Spinal cord (tissue), 9 donors: ENCODE measurements at regions not wholly inside any gene's neighbourhood (a gene's known extent, or its start where the extent isn't known, plus 50 kb on each side); places are given as distances from the start of the nearest gene placed in this dataset.

Experiments used
- DNase-seq, 6 donors: peaks; one replicate each; pipeline versions ENCODE4 v3.0.0 to v3.0.0-alpha.2; 2013 to 2015; ENCODE audit warnings: low spot score in 6 of 6, low read depth in 4 of 6
- H3K27ac ChIP-seq: one replicate; pipeline ENCODE4 v1.5.1; 2013; ENCODE audit warnings: low read depth, low read length, control low read depth
- H3K27me3 ChIP-seq: one replicate; pipeline ENCODE4 v1.6.1; 2013; ENCODE audit warnings: low read length; ENCODE audit not compliant: control insufficient read depth, insufficient read depth
- H3K36me3 ChIP-seq: one replicate; pipeline ENCODE4 v1.6.1; 2013; ENCODE audit warnings: low read length; ENCODE audit not compliant: control insufficient read depth, insufficient read depth
- H3K4me1 ChIP-seq: one replicate; pipeline ENCODE4 v1.6.1; 2013; ENCODE audit warnings: low read length; ENCODE audit not compliant: control insufficient read depth, insufficient read depth
- H3K4me3 ChIP-seq: one replicate; pipeline ENCODE4 v1.5.1; 2013; ENCODE audit warnings: low read depth, low read length, control low read depth
- H3K9me3 ChIP-seq: one replicate; pipeline ENCODE4 v1.6.1; 2013; ENCODE audit warnings: low read length; ENCODE audit not compliant: control insufficient read depth, insufficient read depth
- WGBS: methylation state at CpG from one replicate; pipeline ENCODE4 v1.1.5; 2013; ENCODE audit warnings: missing lambda C conversion rate; ENCODE audit not compliant: insufficient coverage; 5-methylcytosine and 5-hydroxymethylcytosine counted together
- donor health status: healthy.

DNA sequence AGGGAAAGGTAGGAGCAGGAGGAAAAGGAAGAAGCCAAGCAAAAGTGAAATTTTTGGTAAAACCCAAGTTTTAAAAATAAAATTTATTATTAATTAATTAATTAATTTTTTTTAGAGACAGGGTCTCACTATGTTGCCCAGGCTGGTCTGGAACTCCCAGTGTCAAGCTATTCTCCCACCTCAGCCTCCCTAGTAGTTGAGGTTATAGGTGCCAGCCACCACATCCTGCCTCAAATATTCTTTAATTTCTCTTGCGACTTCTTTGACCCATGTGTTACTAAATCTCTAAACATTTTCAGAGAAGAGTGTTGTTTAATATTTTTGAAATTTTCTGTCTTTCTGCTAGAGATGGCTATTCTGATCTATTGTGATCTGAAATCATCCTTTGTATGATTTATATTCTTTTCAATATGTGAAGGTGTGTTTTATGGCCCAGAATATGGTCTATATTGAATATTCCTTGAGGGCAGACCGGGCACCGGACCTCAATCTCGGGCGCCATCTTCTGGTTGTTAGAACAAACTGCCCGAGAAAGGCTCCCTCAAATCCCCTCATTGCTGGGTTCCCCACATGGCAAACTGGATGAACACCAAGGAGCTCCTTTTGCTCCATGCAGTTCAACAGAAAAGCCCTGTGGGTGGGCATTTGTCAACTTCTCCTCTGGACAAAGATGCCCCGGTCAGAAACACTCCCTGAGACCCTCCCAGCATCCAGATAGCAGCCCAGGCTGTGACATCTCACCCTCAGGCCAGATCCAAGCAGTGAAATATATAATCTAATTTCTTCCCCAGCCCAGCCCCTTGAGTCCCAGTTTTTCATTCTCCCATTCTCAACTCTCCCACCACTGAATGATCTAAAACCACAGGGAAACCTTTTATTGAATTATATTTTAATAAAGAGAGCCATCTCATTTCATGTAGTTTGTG, 110.5 kb downstream of the ASCL4 start:
- Histone ChIP-seq H3K27ac (no peak overlapping the region), H3K4me1 (no peaks in the 10 kb centered on the region), H3K36me3 (no peaks in the 10 kb centered on the region), H3K9me3 (no peaks in the 10 kb centered on the region), H3K27me3 (no peaks in the 10 kb centered on the region), H3K4me3 (no peak overlapping the region)
- 0% methylated on average over 6 of the region's 7 CpGs for WGBS
- DNase-seq = peak in 5 of 6 donors; percentile 13 to 87 (median 38)

DNA sequence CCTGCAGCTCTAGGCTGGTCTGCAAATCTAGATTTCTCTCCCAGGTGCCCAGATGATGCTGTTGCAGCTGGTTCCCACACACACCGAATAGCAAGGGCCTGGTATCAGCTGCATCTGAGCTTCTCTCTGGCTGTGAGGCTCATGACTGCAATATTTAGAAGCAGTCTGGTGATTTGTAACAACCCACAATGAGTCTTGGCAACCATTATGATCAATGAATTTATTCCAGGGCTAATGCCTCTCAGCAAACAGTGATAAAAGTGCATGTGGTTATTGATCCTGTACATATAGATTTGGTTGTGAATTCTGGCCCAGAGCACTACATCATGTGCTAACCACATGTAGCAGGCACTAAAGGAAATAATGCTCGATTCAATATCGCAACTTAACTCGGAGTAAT, 114.3 kb downstream of the ASCL4 start:
- WGBS = 77% methylated on average over 2 of the region's 4 CpGs
- Histone ChIP-seq H3K36me3 (no peaks in the 10 kb centered on the region), H3K27me3 (no peaks in the 10 kb centered on the region), H3K4me3 (no peak overlapping the region), H3K27ac (no peak overlapping the region), H3K9me3 (no peaks in the 10 kb centered on the region), H3K4me1 (no peaks in the 10 kb centered on the region)
- peak in 1 of 6 donors; percentile 58 for DNase-seq

DNA sequence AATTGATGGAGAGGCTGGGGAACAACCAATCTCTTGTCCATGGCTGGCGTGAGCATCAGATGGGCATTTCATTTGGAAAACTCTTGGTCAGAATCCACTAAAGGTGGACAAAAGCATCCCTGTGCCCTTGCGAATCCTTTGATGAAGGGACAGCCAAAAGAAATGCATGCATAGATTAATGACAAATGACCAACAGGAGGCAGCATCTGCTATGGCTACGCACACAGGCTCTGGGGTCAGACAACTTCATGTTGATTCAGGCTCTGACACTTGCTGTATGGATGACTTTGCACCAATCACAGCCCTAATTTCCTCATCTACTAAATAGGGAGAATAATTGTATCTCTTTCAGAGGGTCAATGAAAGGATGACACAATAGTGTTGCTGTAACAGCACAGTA, 117.5 kb downstream of the ASCL4 start:
- H3K4me3 ChIP-seq = no peak overlapping the region
- H3K27ac ChIP-seq = no peak overlapping the region
- WGBS = 51% methylated on average over 2 of the region's 3 CpGs
- no peaks in the 10 kb centered on the region for H3K27me3 ChIP-seq
- no peaks in the 10 kb centered on the region for H3K36me3 ChIP-seq
- DNase-seq = no peak
- H3K9me3 ChIP-seq = no peaks in the 10 kb centered on the region
- no peaks in the 10 kb centered on the region for H3K4me1 ChIP-seq

DNA sequence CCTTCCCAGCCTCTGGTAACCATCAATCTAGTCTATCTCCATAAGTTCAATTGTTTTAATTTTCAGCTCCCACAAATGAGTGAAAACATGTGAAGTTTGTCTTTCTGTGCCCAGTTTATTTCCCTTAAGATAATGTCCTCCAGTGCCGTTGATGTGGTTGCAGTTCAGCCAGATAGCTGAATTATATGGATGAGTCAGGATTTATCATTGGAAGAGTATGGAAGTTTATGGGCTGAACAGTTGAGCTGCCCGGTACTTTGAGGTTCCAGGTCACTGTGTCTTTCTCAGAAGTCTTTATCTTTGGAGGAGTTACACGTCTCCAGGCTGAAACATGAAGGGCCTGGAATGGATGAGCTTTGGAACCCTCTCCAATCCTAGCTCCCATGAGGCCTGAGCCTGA, 120.1 kb downstream of the ASCL4 start:
- Histone ChIP-seq H3K36me3 (no peaks in the 10 kb centered on the region), H3K4me3 (no peak overlapping the region), H3K27me3 (no peaks in the 10 kb centered on the region), H3K4me1 (no peaks in the 10 kb centered on the region), H3K9me3 (no peaks in the 10 kb centered on the region), H3K27ac (no peak overlapping the region)
- 88% methylated on average over 3 of the region's 3 CpGs for WGBS
- no peak for DNase-seq

DNA sequence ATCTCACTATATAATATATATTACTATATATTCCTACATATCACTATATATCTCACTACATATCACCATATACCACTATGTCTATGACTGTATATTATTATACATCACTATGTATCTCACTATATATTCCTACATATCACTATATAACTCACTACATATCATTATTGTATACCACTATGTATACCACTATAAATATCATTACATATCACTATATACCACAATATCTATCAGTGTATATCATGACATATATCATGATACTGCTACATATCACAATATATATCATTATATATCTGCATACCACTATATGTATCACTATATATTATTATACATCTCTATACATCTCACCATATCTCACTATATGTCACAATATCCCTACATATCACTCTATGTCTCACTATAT, 121.5 kb downstream of the ASCL4 start:
- H3K27ac ChIP-seq = no peak overlapping the region
- no peaks in the 10 kb centered on the region for H3K4me1 ChIP-seq
- DNase-seq = no peak
- no peaks in the 10 kb centered on the region for H3K27me3 ChIP-seq
- no peak overlapping the region for H3K4me3 ChIP-seq
- H3K36me3 ChIP-seq = no peaks in the 10 kb centered on the region
- H3K9me3 ChIP-seq = no peaks in the 10 kb centered on the region

DNA sequence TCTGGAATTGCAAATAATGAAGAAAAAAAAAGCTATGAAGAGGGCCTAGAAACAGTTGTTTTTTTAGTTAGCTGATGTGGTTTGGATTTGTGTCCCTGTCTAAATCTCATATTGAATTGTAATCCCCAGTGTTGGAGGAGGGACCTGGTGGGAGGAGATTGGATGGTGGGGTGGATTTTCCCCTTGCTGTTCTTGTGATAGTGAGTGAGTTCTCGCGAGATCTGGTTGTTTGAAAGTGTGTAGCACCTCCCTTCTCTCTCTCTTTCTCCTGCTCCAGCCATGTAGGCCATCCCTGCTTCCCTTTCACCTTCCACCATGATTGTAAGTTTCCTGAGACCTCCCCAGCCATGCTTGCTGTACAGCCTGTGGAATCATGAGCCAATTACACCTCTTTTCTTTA, 126.1 kb downstream of the ASCL4 start:
- WGBS = no CpG with 5 or more reads among the region's 2 CpGs
- Histone ChIP-seq H3K4me1 (peaks cover 5% of the 10 kb centered on the region), H3K27me3 (peaks cover 18% of the 10 kb centered on the region), H3K4me3 (no peak overlapping the region), H3K9me3 (no peaks in the 10 kb centered on the region), H3K27ac (no peak overlapping the region), H3K36me3 (no peaks in the 10 kb centered on the region)
- no peak for DNase-seq

DNA sequence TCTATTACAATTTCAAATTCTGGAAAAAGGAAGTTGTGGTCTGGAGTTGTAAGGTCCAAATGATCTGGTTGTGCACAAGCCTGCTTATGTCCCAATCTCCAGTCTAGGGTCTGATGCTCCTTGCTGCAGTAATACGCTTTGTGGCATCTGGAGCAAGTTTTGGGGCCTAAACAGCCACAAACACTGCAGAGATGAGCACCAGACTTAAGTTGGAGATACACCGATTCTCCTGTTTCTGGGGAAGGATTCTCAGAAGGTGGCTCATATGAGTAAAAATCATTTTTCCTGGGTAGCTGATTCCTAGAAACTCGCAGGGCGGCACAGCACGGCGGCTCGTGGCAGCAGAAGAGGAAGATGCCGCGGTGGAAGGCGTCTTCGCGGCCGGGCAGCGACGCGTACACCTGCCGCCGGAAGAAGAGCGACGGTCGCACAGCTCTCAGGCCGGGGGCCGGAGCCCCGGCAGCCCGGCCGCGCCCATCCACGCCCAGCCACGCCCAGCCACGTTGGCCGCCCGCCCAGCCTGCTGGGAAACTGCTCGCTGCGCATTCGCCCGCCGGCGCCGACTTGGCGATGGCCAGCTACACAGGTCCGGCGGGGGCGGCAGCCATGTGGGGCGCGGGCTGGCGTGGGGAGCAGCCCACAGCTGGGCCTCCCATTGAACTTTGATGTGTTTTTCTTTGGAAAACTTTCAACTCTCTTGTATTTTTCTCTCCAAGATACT, 129.0 kb downstream of the ASCL4 start:
- peaks cover 5% of the 10 kb centered on the region for H3K4me1 ChIP-seq
- H3K27me3 ChIP-seq = peaks cover 33% of the 10 kb centered on the region
- H3K9me3 ChIP-seq = no peaks in the 10 kb centered on the region
- H3K36me3 ChIP-seq = no peaks in the 10 kb centered on the region
- peak in 3 of 6 donors; percentile 23 to 65 (median 46) for DNase-seq
- WGBS = 3% methylated on average over 46 of the region's 46 CpGs
- H3K4me3 ChIP-seq = no peak overlapping the region
- no peak overlapping the region for H3K27ac ChIP-seq

DNA sequence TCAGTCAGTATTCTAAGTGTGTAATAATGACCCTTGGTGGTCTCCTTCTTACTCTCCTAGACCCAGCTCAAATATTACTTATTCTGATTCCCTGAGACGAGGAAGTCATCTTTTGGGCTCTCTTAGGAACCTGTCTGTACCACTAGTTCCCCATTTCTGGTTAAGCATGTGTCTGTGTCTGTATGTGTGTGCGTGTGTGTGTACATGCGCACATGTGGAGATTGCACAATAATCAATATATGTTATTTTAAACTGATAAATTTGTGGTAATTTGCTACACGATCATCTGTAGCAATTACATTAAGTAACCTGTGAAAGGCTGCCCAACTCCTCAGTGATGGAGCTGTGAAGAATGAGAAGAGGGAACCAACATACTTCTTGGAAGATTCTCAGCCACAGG, 132.2 kb downstream of the ASCL4 start:
- Histone ChIP-seq H3K4me1 (peaks cover 9% of the 10 kb centered on the region), H3K27me3 (peaks cover 31% of the 10 kb centered on the region), H3K9me3 (no peaks in the 10 kb centered on the region), H3K27ac (no peak overlapping the region), H3K36me3 (no peaks in the 10 kb centered on the region), H3K4me3 (no peak overlapping the region)
- DNase-seq = no peak
- no CpG with 5 or more reads among the region's 4 CpGs for WGBS

DNA sequence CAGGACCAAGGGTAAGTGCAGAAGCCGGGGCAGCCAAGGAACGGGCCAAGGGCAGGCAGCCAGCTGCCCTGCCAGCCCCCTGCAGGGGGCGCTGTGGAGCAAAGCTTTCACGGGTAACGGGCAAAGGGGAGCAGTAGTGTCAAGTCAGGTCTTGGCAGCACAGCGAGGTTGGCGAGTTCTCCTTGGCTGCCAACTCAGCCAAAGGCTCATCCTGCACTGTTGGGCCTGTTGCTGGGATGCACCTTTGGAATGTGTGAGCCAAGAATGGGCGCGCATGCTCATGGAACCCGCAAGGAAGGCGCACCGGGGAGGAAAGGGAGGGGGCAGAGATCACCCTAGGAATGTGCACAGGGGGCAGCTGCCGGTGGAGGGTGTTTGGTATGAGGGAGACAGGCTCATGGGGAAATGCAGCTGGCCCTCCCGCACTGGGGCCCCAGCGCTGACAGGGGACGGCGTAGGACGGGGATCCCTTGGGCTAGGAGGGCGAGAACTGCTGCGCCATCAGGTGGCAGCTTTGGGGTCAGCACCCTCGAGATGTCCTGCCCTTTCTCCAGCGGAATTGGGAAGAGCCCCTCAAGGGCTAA, 138.0 kb downstream of the ASCL4 start:
- Histone ChIP-seq H3K27ac (no peak overlapping the region), H3K9me3 (no peaks in the 10 kb centered on the region), H3K36me3 (no peaks in the 10 kb centered on the region), H3K27me3 (no peaks in the 10 kb centered on the region), H3K4me3 (no peak overlapping the region), H3K4me1 (peaks cover 16% of the 10 kb centered on the region)
- peak; percentile 43 to 85 (median 57) for DNase-seq
- WGBS = 7% methylated on average over 21 of the region's 22 CpGs
